Trophoblast cell (in vitro differentiated cells and primary cell): ENCODE measurements at regions not wholly inside any gene's neighbourhood (a gene's known extent, or its start where the extent isn't known, plus 50 kb on each side); places are given as distances from the start of the nearest gene placed in this dataset.
"Not testable (repeated sequence)": the region's sequence is repeated elsewhere in the genome, so short reads cannot be mapped to it uniquely, and the experiment has no call there.

Experiments
- DNase-seq, 2 donors: peaks; one replicate each; pipeline ENCODE4 v3.0.0-alpha.2; 2016
- H2AFZ ChIP-seq: 2 replicates; pipeline ENCODE4 v1.6.1; 2013; ENCODE audit warnings: low read length, moderate library complexity, mild to moderate bottlenecking; ENCODE audit not compliant: insufficient read depth, poor library complexity
- H2AK5ac ChIP-seq: 2 replicates; pipeline ENCODE4 v1.6.1; 2013; ENCODE audit warnings: mild to moderate bottlenecking, low read length
- H2BK120ac ChIP-seq: 2 replicates; pipeline ENCODE4 v1.6.1; 2013; ENCODE audit warnings: low read length, mild to moderate bottlenecking, moderate library complexity; ENCODE audit not compliant: insufficient read depth, poor library complexity
- H2BK12ac ChIP-seq: 2 replicates; pipeline ENCODE4 v1.6.1; 2013; ENCODE audit warnings: mild to moderate bottlenecking, low read length, moderate library complexity
- H2BK5ac ChIP-seq: 2 replicates; pipeline ENCODE4 v1.6.1; 2013; ENCODE audit warnings: low read length, low read depth, moderate library complexity, mild to moderate bottlenecking; ENCODE audit not compliant: poor library complexity
- H3K14ac ChIP-seq: 2 replicates; pipeline ENCODE4 v1.6.1; 2013; ENCODE audit warnings: mild to moderate bottlenecking, low read length
- H3K18ac ChIP-seq: 2 replicates; pipeline ENCODE4 v1.6.1; 2013; ENCODE audit warnings: mild to moderate bottlenecking, low read length
- H3K23ac ChIP-seq: 2 replicates; pipeline ENCODE4 v1.6.1; 2013; ENCODE audit warnings: low read length
- H3K27ac ChIP-seq: 2 replicates; pipeline ENCODE4 v1.5.1; 2013; ENCODE audit warnings: low read depth, mild to moderate bottlenecking, inconsistent platforms, low read length, moderate library complexity
- H3K27me3 ChIP-seq: 2 replicates; pipeline ENCODE4 v1.6.1; 2013; ENCODE audit warnings: inconsistent platforms, mild to moderate bottlenecking, low read length, moderate library complexity; ENCODE audit not compliant: insufficient read depth
- H3K36me3 ChIP-seq, 2 experiments: 1 replicate in 1 of 2; 2 replicates in 1 of 2; pipeline ENCODE4 v1.6.1; 2013; ENCODE audit warnings: low read length in 2 of 2, mild to moderate bottlenecking in 2 of 2, moderate library complexity in 1 of 2; ENCODE audit not compliant: insufficient read depth in 2 of 2, control insufficient read depth in 1 of 2
- H3K4ac ChIP-seq: 2 replicates; pipeline ENCODE4 v1.6.1; 2013; ENCODE audit warnings: low read depth, mild to moderate bottlenecking, low read length, moderate library complexity
- H3K4me1 ChIP-seq, 2 experiments: 1 replicate in 1 of 2; 2 replicates in 1 of 2; pipeline ENCODE4 v1.6.1; 2013; ENCODE audit warnings: low read length in 2 of 2, mild to moderate bottlenecking in 2 of 2, moderate library complexity in 1 of 2; ENCODE audit not compliant: insufficient read depth in 2 of 2, control insufficient read depth in 1 of 2
- H3K4me2 ChIP-seq: 2 replicates; pipeline ENCODE4 v1.6.1; 2013; ENCODE audit warnings: inconsistent platforms, mild to moderate bottlenecking, low read length, moderate library complexity
- H3K4me3 ChIP-seq: 2 replicates; pipeline ENCODE4 v1.5.1; 2013; ENCODE audit warnings: mild to moderate bottlenecking, low read depth, low read length, inconsistent platforms
- H3K79me1 ChIP-seq: one replicate; pipeline ENCODE4 v1.6.1; 2013; ENCODE audit warnings: low read length
- H3K79me2 ChIP-seq: 2 replicates; pipeline ENCODE4 v1.6.1; 2013; ENCODE audit warnings: low read length, mild to moderate bottlenecking; ENCODE audit not compliant: control insufficient read depth, insufficient read depth, poor library complexity
- H3K9ac ChIP-seq: 2 replicates; pipeline ENCODE4 v1.6.1; 2013; ENCODE audit warnings: mild to moderate bottlenecking, low read length
- H3K9me3 ChIP-seq: 2 replicates; pipeline ENCODE4 v1.6.1; 2013; ENCODE audit warnings: low read depth, mild to moderate bottlenecking, control low read depth, inconsistent platforms, low read length; ENCODE audit not compliant: insufficient read depth
- H4K12ac ChIP-seq: 2 replicates; pipeline ENCODE4 v1.6.1; 2013; ENCODE audit warnings: low read depth, mild to moderate bottlenecking, low read length, moderate library complexity
- H4K8ac ChIP-seq: 2 replicates; pipeline ENCODE4 v1.6.1; 2013; ENCODE audit warnings: low read depth, mild to moderate bottlenecking, low read length, moderate library complexity
- H4K91ac ChIP-seq: one replicate; pipeline ENCODE4 v1.6.1; 2013; ENCODE audit warnings: low read depth, mild to moderate bottlenecking, low read length, moderate library complexity
- WGBS: extraction: QIAGEN DNeasy Blood & Tissue Kit; methylation state at CpG from one replicate; pipeline ENCODE4 v1.1.7; 2013; ENCODE audit warnings: missing lambda C conversion rate; ENCODE audit not compliant: insufficient read length, insufficient coverage; ENCODE audit errors: extremely low coverage; 5-methylcytosine and 5-hydroxymethylcytosine counted together

- not testable (repeated sequence) for H3K14ac ChIP-seq, H2BK12ac ChIP-seq, H3K9ac ChIP-seq, H2AFZ ChIP-seq, H3K27ac ChIP-seq, H3K79me1 ChIP-seq, H4K91ac ChIP-seq, H3K9me3 ChIP-seq, H3K4me1 ChIP-seq, H3K18ac ChIP-seq, H2AK5ac ChIP-seq, H2BK5ac ChIP-seq, H3K27me3 ChIP-seq, H4K12ac ChIP-seq, H3K4ac ChIP-seq, H3K79me2 ChIP-seq, H3K4me2 ChIP-seq, H3K23ac ChIP-seq, H3K36me3 ChIP-seq, H3K4me3 ChIP-seq, DNase-seq, H2BK120ac ChIP-seq, H4K8ac ChIP-seq
- WGBS: no CpG with 5 or more reads among the region's 5 CpGs
These were observed 382.6 kb upstream of the TGIF2LX start for GRCh38 chrX:89539150-89539549.

DNA sequence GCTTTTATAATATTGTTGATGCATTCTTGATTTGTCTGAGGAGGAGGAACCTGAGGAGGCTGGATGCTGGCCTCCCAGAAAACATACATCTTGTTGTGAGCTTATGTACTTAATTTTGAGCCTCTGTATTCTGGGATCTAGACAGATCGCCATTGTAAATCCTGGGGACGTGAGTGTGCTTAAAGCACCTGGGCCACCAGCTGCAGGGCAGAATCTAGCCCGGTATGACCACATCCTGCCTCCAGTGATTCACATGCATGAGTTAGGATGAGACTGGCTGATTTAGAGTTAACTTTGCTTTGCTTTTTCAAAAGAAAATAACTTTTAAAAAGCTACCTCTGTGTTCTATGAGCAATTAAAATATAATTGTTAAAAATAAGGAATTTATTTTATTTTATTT, 364.6 kb upstream of the TGIF2LX start:
- H2BK5ac ChIP-seq, H4K91ac ChIP-seq, H4K8ac ChIP-seq, H2AFZ ChIP-seq, H3K18ac ChIP-seq, H3K4me3 ChIP-seq, H3K27me3 ChIP-seq, H2BK12ac ChIP-seq, H2AK5ac ChIP-seq, H3K27ac ChIP-seq, H3K36me3 ChIP-seq, H3K4me2 ChIP-seq, H3K4me1 ChIP-seq, H3K9me3 ChIP-seq, DNase-seq, H2BK120ac ChIP-seq, H3K79me1 ChIP-seq, H3K79me2 ChIP-seq, H3K14ac ChIP-seq, H3K9ac ChIP-seq, H3K23ac ChIP-seq, H4K12ac ChIP-seq, H3K4ac ChIP-seq: not testable (repeated sequence)
- WGBS: no CpG with 5 or more reads among the region's 3 CpGs

- DNase-seq, H3K36me3 ChIP-seq, H3K14ac ChIP-seq, H3K9me3 ChIP-seq, H2BK120ac ChIP-seq, H3K18ac ChIP-seq, H4K91ac ChIP-seq, H2AK5ac ChIP-seq, H4K8ac ChIP-seq, H3K4me2 ChIP-seq, H2BK12ac ChIP-seq, H3K27ac ChIP-seq, H3K4me3 ChIP-seq, H2AFZ ChIP-seq, H3K23ac ChIP-seq, H3K4me1 ChIP-seq, H3K27me3 ChIP-seq, H4K12ac ChIP-seq, H3K79me1 ChIP-seq, H3K4ac ChIP-seq, H2BK5ac ChIP-seq, H3K9ac ChIP-seq, H3K79me2 ChIP-seq: not testable (repeated sequence)
- no CpG with 5 or more reads among the region's 4 CpGs for WGBS
These were observed 359.6 kb upstream of the TGIF2LX start for GRCh38 chrX:89562079-89562478.

DNA sequence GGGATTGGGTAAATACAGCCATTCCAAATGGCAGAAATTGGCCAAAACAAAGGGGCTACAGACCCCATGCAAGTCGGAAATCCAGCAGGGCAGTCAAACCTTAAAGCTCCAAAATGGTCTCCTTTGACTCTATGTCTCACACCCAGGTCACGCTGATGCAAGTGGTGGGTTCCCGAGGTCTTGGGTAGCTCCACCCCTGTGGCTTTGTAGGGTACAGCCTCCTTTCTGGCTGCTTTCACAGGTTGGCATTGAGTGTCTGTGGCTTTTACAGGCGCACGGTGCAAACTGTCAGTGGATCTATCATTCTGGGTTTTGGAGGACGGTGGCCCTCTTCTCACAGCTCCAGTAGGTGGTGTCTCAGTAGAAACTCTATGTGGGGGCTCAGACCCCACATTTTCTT, 358.6 kb upstream of the TGIF2LX start:
- not testable (repeated sequence) for H3K4ac ChIP-seq, H3K79me1 ChIP-seq, H4K12ac ChIP-seq, H3K9me3 ChIP-seq, H2BK120ac ChIP-seq, H3K4me2 ChIP-seq, H3K4me1 ChIP-seq, H2AFZ ChIP-seq, H3K27ac ChIP-seq, H4K91ac ChIP-seq, DNase-seq, H2BK12ac ChIP-seq, H4K8ac ChIP-seq, H3K4me3 ChIP-seq, H3K18ac ChIP-seq, H3K23ac ChIP-seq, H3K14ac ChIP-seq, H2BK5ac ChIP-seq, H3K79me2 ChIP-seq, H3K9ac ChIP-seq, H2AK5ac ChIP-seq, H3K36me3 ChIP-seq, H3K27me3 ChIP-seq
- WGBS: no CpG with 5 or more reads among the region's 6 CpGs

DNA sequence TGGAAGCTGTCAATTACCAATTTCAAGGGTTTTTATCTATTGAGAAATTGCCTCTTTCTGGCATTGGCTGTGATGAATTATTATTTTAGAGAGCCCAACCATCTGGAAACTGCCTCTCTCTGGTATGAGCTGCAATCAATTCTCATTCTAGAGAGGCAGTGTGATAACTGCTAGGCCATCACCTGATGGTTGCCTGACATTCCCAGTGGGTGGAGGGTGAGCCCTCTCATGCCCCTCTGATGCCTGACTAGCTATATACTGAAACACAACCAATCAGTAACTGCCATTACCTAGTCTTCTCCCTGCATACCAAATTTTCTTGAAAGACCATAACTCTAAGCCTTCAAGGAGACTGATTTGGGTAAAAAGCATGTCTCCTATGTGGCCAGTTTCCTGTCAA, 353.9 kb upstream of the TGIF2LX start:
- DNase-seq, H3K23ac ChIP-seq, H3K18ac ChIP-seq, H3K79me1 ChIP-seq, H3K4me2 ChIP-seq, H2AFZ ChIP-seq, H4K8ac ChIP-seq, H2BK5ac ChIP-seq, H2BK120ac ChIP-seq, H3K27me3 ChIP-seq, H3K4ac ChIP-seq, H3K79me2 ChIP-seq, H4K12ac ChIP-seq, H3K9ac ChIP-seq, H4K91ac ChIP-seq, H3K27ac ChIP-seq, H3K36me3 ChIP-seq, H3K4me3 ChIP-seq, H2BK12ac ChIP-seq, H2AK5ac ChIP-seq, H3K9me3 ChIP-seq, H3K4me1 ChIP-seq, H3K14ac ChIP-seq: not testable (repeated sequence)
